K562 (cell line): ENCODE measurements at regions not wholly inside any gene's neighbourhood (a gene's known extent, or its start where the extent isn't known, plus 50 kb on each side); places are given as distances from the start of the nearest gene placed in this dataset.

Experiments
- ATAC-seq: fragments of 200-7000 bp; cut with Tn5 transposase; 3 replicates; pipeline ENCODE4 v1.9.1; 2020; ENCODE audit warnings: moderate library complexity
- BruUV-seq: library from RNA; stranded (reverse); fragments of 400-500 nt; replicated peaks from 2 replicates; lab custom pipeline; 2021; lab: Mats Ljungman, UMichigan
- CTCF ChIA-PET: fragments of 300-600 bp; formaldehyde crosslinking; extraction: SDS; loops from one replicate; lab custom pipeline; 2021; ENCODE audit warnings: low intra/inter-chr PET ratio; lab: Yijun Ruan, JAX
- POLR2A ChIA-PET: fragments of 300-600, 350-650 bp; sonication (Branson Sonifier 250); formaldehyde crosslinking; extraction: SDS; loops from one replicate; lab custom pipeline; 2021; ENCODE audit warnings: antibody characterized with exemption, inconsistent platforms; lab: Yijun Ruan, JAX
- DNase-seq, 4 experiments: peaks; one replicate each; pipeline versions ENCODE4 v3.0.0 to v3.0.0-alpha.2; 2011 to 2018; ENCODE audit warnings: low spot score in 3 of 4, mixed read lengths in 3 of 4; ENCODE audit errors: extremely low read depth in 1 of 4
- FAIRE-seq: peaks from 2 replicates; lab custom pipeline; 2011; peaks lifted over from hg19 to GRCh38; lab: Jason Lieb, UNC
- H2AFZ ChIP-seq: 2 replicates; pipeline ENCODE4 v1.6.0; 2011; ENCODE audit warnings: low read depth, low read length, control low read depth, inconsistent platforms
- H3K27ac ChIP-seq: fragments of 200-600 bp; 3 replicates; pipeline ENCODE4 v1.8.0; 2011; ENCODE audit warnings: low read depth, mild to moderate bottlenecking, control low read depth, inconsistent platforms, low read length, moderate library complexity, mixed read lengths; ENCODE audit errors: extremely low read depth
- H3K27me3 ChIP-seq, 2 experiments: fragments of 300-600 bp in 1 of 2; 2 replicates in 1 of 2; 3 replicates in 1 of 2; pipeline versions ENCODE4 v1.6.0 to v1.8.0; 2011; ENCODE audit warnings: inconsistent platforms in 2 of 2, low read length in 2 of 2, mild to moderate bottlenecking in 1 of 2, mixed read lengths in 1 of 2, moderate library complexity in 1 of 2; ENCODE audit not compliant: control insufficient read depth in 2 of 2, insufficient read depth in 2 of 2
- H3K36me3 ChIP-seq: fragments of 300-600 bp; 3 replicates; pipeline ENCODE4 v1.8.0; 2011; ENCODE audit warnings: mild to moderate bottlenecking, low read length, inconsistent platforms; ENCODE audit not compliant: control insufficient read depth, insufficient read depth
- H3K4me1 ChIP-seq, 2 experiments: fragments of 200-600 bp in 1 of 2; replicated peaks in 1 of 2; 2 replicates in 1 of 2; 3 replicates in 1 of 2; pipeline versions ENCODE4 v1.5.1 to v1.8.0; 2011; ENCODE audit warnings: inconsistent platforms in 2 of 2, low read length in 2 of 2, mild to moderate bottlenecking in 1 of 2, mixed read lengths in 1 of 2, moderate library complexity in 1 of 2; ENCODE audit not compliant: control insufficient read depth in 2 of 2, insufficient read depth in 2 of 2
- H3K4me2 ChIP-seq: 2 replicates; pipeline ENCODE4 v1.6.1; 2011; ENCODE audit warnings: low read length, control low read depth, inconsistent platforms, mixed read lengths; ENCODE audit not compliant: insufficient read depth
- H3K4me3 ChIP-seq: fragments of 200-600 bp; sonication (generic), shearing (Covaris generic); 2 replicates; pipeline ENCODE4 v1.5.1; 2016; ENCODE audit warnings: control low read depth, inconsistent platforms
- H3K79me2 ChIP-seq: fragments of 200-600 bp; 3 replicates; pipeline ENCODE4 v1.8.0; 2011; ENCODE audit warnings: low read length, inconsistent platforms; ENCODE audit not compliant: control insufficient read depth, insufficient read depth
- H3K9ac ChIP-seq, 2 experiments: 2 replicates each; pipeline versions ENCODE4 v1.6.0 to v1.6.1; 2011; ENCODE audit warnings: low read depth in 2 of 2, low read length in 2 of 2, control low read depth in 1 of 2, inconsistent platforms in 1 of 2, mild to moderate bottlenecking in 1 of 2, mixed read lengths in 1 of 2; ENCODE audit not compliant: insufficient read depth in 1 of 2
- H3K9me1 ChIP-seq: one replicate; pipeline ENCODE4 v1.6.0; 2011; ENCODE audit warnings: inconsistent platforms, mild to moderate bottlenecking, low read length, moderate library complexity; ENCODE audit not compliant: control insufficient read depth, insufficient read depth
- H3K9me3 ChIP-seq: replicated peaks from 2 replicates; pipeline ENCODE4 v1.5.1; 2011; ENCODE audit warnings: low read depth, low read length, inconsistent platforms; ENCODE audit not compliant: control insufficient read depth, insufficient read depth
- H4K20me1 ChIP-seq: replicated peaks from 2 replicates; pipeline ENCODE4 v1.6.1; 2011; ENCODE audit warnings: low read length, inconsistent platforms, mixed read lengths; ENCODE audit not compliant: control insufficient read depth, insufficient read depth
- DDX20 ChIP-seq: fragments of 450-650 bp; IDR thresholded peaks from 2 replicates; pipeline ENCODE4 v1.6.1; 2016; ENCODE audit warnings: missing genetic modification characterization, low read depth, mild to moderate bottlenecking, missing compliant biosample characterization, moderate library complexity
- KDM1A ChIP-seq, 2 experiments: fragments of 450-650 bp; IDR thresholded peaks; 2 replicates each; pipeline ENCODE4 v1.6.1; 2016; ENCODE audit warnings: mild to moderate bottlenecking in 2 of 2
- MAFG ChIP-seq: fragments of 450-650 bp; conservative IDR thresholded peaks from 2 replicates; pipeline ENCODE4 v1.6.1; 2016; ENCODE audit warnings: missing genetic modification characterization, missing compliant biosample characterization
- MTA3 ChIP-seq: fragments of 450-650 bp; formaldehyde crosslinking; IDR thresholded peaks from 2 replicates; pipeline ENCODE4 v1.6.1; 2017; ENCODE audit warnings: mild to moderate bottlenecking, borderline replicate concordance
- PATZ1 ChIP-seq: fragments of 250-450 bp; sonication (Bioruptor Pico); IDR thresholded peaks from 2 replicates; pipeline ENCODE4 v1.5.0; 2020; ENCODE audit warnings: mild to moderate bottlenecking, borderline replicate concordance
- PHF8 ChIP-seq: fragments of 200-600 bp; sonication (generic); IDR thresholded peaks from 2 replicates; pipeline ENCODE4 v1.6.1; 2012; ENCODE audit warnings: mixed run types, mild to moderate bottlenecking, inconsistent platforms, low read length, moderate library complexity, borderline replicate concordance
- SMAD1 ChIP-seq: fragments of 150-350 bp; IDR thresholded peaks from 2 replicates; pipeline ENCODE4 v1.6.1; 2014; ENCODE audit warnings: low read length, low read depth; ENCODE audit not compliant: partially characterized antibody
- TARDBP ChIP-seq: fragments of 450-650 bp; IDR thresholded peaks from 2 replicates; pipeline ENCODE4 v1.6.1; 2016
- TOE1 ChIP-seq, 2 experiments: fragments of 450-650 bp in 1 of 2; sonication (generic) in 1 of 2; formaldehyde crosslinking in 1 of 2; IDR thresholded peaks; 2 replicates each; pipeline versions ENCODE4 v1.7.1 to v1.8.0; 2016 to 2022; ENCODE audit warnings: borderline replicate concordance in 2 of 2, mild to moderate bottlenecking in 2 of 2, antibody characterized with exemption in 1 of 2, inconsistent platforms in 1 of 2, low read depth in 1 of 2, missing genetic modification reagents in 1 of 2, moderate library complexity in 1 of 2
- TRIM28 ChIP-seq: fragments of 450-650 bp; IDR thresholded peaks from 2 replicates; pipeline ENCODE4 v1.6.1; 2017
- XRCC5 ChIP-seq: fragments of 200-400 bp; formaldehyde crosslinking; IDR thresholded peaks from 2 replicates; pipeline ENCODE4 v1.6.1; 2017; ENCODE audit warnings: low read depth, mild to moderate bottlenecking, low read length
- ZNF324 ChIP-seq: fragments of 250-450 bp; sonication (Bioruptor Pico); IDR thresholded peaks from 2 replicates; pipeline ENCODE4 v1.4.0; 2020; ENCODE audit warnings: mild to moderate bottlenecking
- ZNF41 ChIP-seq: fragments of 250-450 bp; sonication (Bioruptor Pico); conservative IDR thresholded peaks from 2 replicates; pipeline ENCODE4 v1.4.0; 2020; ENCODE audit warnings: mild to moderate bottlenecking
- ZNF444 ChIP-seq: fragments of 250-450 bp; sonication (Bioruptor Pico); IDR thresholded peaks from 2 replicates; pipeline ENCODE4 v1.4.0; 2020; ENCODE audit warnings: mild to moderate bottlenecking, moderate library complexity
- ZNF589 ChIP-seq: fragments of 200-800 bp; sonication (Bioruptor generic); IDR thresholded peaks from 2 replicates; pipeline ENCODE4 v1.6.1; 2016; ENCODE audit warnings: low read depth, missing genetic modification characterization, missing compliant biosample characterization
- ZNF668 ChIP-seq: fragments of 250-450 bp; sonication (Bioruptor Pico); IDR thresholded peaks from 2 replicates; pipeline ENCODE4 v1.8.0; 2022; ENCODE audit warnings: mild to moderate bottlenecking, inconsistent platforms
- WGBS: fragments of 100-300 bp; shearing (Covaris generic); methylation state at CpG from one replicate; pipeline ENCODE4 v1.1.6; 2016; ENCODE audit warnings: low coverage, mixed read lengths; ENCODE audit not compliant: insufficient coverage; ENCODE audit errors: missing lambda C conversion rate; 5-methylcytosine and 5-hydroxymethylcytosine counted together
- in situ Hi-C: fragments of 300-500 bp; cut with MboI; formaldehyde crosslinking; loops from 4 replicates; pipeline ENCODE4 v1.15.0; 2018; ENCODE audit warnings: inconsistent platforms, mixed read lengths
- intact Hi-C: fragments of 100-400 bp; cut with micrococcal nuclease; formaldehyde crosslinking; loops from 2 replicates; pipeline ENCODE4 v1.14.2; 2022

GRCh38 chr4:152165846-152166245 is 370.0 kb downstream of the FBXW7 start:
- TF ChIP-seq TRIM28, result no peak
- TF ChIP-seq ZNF324 (CRISPR knock-in tag), result no peak
- no peak for TF ChIP-seq MAFG (tag)
- TF ChIP-seq SMAD1, result no peak
- no peak for TF ChIP-seq KDM1A (IDR thresholded peaks at IDR 0.05)
- no peak for TF ChIP-seq ZNF668 (CRISPR knock-in tag)
- Histone ChIP-seq H4K20me1 (no peaks in the 10 kb centered on the region; the same call in 1 of the 2 replicates), H3K4me2 (no peak overlapping the region), H3K4me1 (no peaks in the 10 kb centered on the region), H3K4me3 (no peak overlapping the region), H3K9ac (no peak overlapping the region), H3K9me3 (no peaks in the 10 kb centered on the region), H2AFZ (no peak overlapping the region), H3K9me1 (no peaks in the 10 kb centered on the region), H3K36me3 (no peaks in the 10 kb centered on the region), H3K27ac (no peak overlapping the region), H3K79me2 (no peaks in the 10 kb centered on the region), H3K27me3 (peaks cover 0 to 5% of the 10 kb centered on the region in 2 experiments; a peak in 2 of 5 replicates)
- intact Hi-C loops, result no loop called here
- in situ Hi-C loops, result no loop called here
- DNase-seq (no peak), ATAC-seq (no peak), FAIRE-seq (no peak)
- POLR2A ChIA-PET, result no interaction called here
- BruUV-seq, result no TSS peak
- CTCF ChIA-PET, result no interaction called here
- WGBS, result 0% methylated on average over 4 of the region's 4 CpGs

- Histone ChIP-seq H3K4me3 (no peak overlapping the region), H3K4me2 (no peak overlapping the region), H3K27ac (no peak overlapping the region), H3K4me1 (no peaks in the 10 kb centered on the region), H3K79me2 (no peaks in the 10 kb centered on the region), H3K9me1 (no peaks in the 10 kb centered on the region), H3K9ac (no peak overlapping the region), H4K20me1 (no peaks in the 10 kb centered on the region; the same call in 1 of the 2 replicates), H3K27me3 (peaks cover under 1 to 12% of the 10 kb centered on the region in 2 experiments; a peak in 3 of 5 replicates), H3K9me3 (no peaks in the 10 kb centered on the region), H2AFZ (no peak overlapping the region), H3K36me3 (no peaks in the 10 kb centered on the region)
- in situ Hi-C loops (no loop called here), intact Hi-C loops (no loop called here)
- FAIRE-seq, result no peak
- BruUV-seq, result no TSS peak
- ChIA-PET CTCF (no interaction called here), POLR2A (no interaction called here)
- no peak for DNase-seq
- WGBS, result 0% methylated on average over 2 of the region's 2 CpGs
- ATAC-seq, result no peak
- TF ChIP-seq TARDBP, result no peak
- no peak for TF ChIP-seq ZNF41 (CRISPR knock-in tag)
- TF ChIP-seq PATZ1 (CRISPR knock-in tag), result no peak
- no peak for TF ChIP-seq TOE1 (IDR thresholded peaks at IDR 0.05; ENCODE audit: borderline replicate concordance)
- TF ChIP-seq TOE1 (CRISPR knock-in tag; IDR thresholded peaks at IDR 0.05; ENCODE audit: borderline replicate concordance, low read depth), result no peak
- no peak for TF ChIP-seq MTA3
- TF ChIP-seq ZNF589 (CRISPR knock-in tag), result no peak
- TF ChIP-seq DDX20 (tag), result no peak
- TF ChIP-seq XRCC5, result no peak
- no peak for TF ChIP-seq PHF8
- TF ChIP-seq ZNF444 (CRISPR knock-in tag), result no peak
Observed at GRCh38 chr4:152165146-152165545, 370.7 kb downstream of the FBXW7 start.
